GM06990 (cell line): ENCODE measurements at regions not wholly inside any gene's neighbourhood (a gene's known extent, or its start where the extent isn't known, plus 50 kb on each side); places are given as distances from the start of the nearest gene placed in this dataset.

Experiments used
- DNase-seq: peaks from one replicate; pipeline ENCODE4 v3.0.0-alpha.2; 2011; ENCODE audit not compliant: insufficient read length; ENCODE audit errors: extremely low read depth
- H3K27me3 ChIP-seq: replicated peaks from 2 replicates; pipeline ENCODE4 v1.6.0; 2011; ENCODE audit warnings: low read length; ENCODE audit not compliant: control insufficient read depth, insufficient read depth
- H3K36me3 ChIP-seq: 2 replicates; pipeline ENCODE4 v1.5.1; 2011; ENCODE audit warnings: low read length; ENCODE audit not compliant: control insufficient read depth, insufficient read depth
- H3K4me3 ChIP-seq: replicated peaks from 2 replicates; pipeline ENCODE4 v1.5.1; 2011; ENCODE audit warnings: low read depth, mild to moderate bottlenecking, control low read depth, low read length
- CTCF ChIP-seq: IDR thresholded peaks from 2 replicates; pipeline ENCODE4 v1.5.1; 2011; ENCODE audit warnings: low read length, control low read depth, mild to moderate bottlenecking, inconsistent platforms; ENCODE audit not compliant: insufficient read depth, poor library complexity, severe bottlenecking

- no peak for DNase-seq
- no peaks in the 10 kb centered on the region for H3K27me3 ChIP-seq
- H3K4me3 ChIP-seq, result no peak overlapping the region
- no peaks in the 10 kb centered on the region for H3K36me3 ChIP-seq
- TF ChIP-seq CTCF, result no peak
Observed at GRCh38 chr2:219954331-219954730, 326.9 kb downstream of the SLC4A3 start.

GRCh38 chr2:219957820-219958219 is 330.4 kb downstream of the SLC4A3 start:
- H3K4me3 ChIP-seq, result no peak overlapping the region
- no peak for TF ChIP-seq CTCF
- no peaks in the 10 kb centered on the region for H3K36me3 ChIP-seq
- DNase-seq, result no peak
- no peaks in the 10 kb centered on the region for H3K27me3 ChIP-seq

GRCh38 chr2:219958941-219959340 is 331.5 kb downstream of the SLC4A3 start:
- Histone ChIP-seq H3K36me3 (no peaks in the 10 kb centered on the region), H3K27me3 (no peaks in the 10 kb centered on the region), H3K4me3 (no peak overlapping the region)
- TF ChIP-seq CTCF, result no peak
- no peak for DNase-seq

- Histone ChIP-seq H3K27me3 (no peaks in the 10 kb centered on the region), H3K36me3 (no peaks in the 10 kb centered on the region), H3K4me3 (no peak overlapping the region)
- no peak for DNase-seq
- TF ChIP-seq CTCF, result no peak
Observed at GRCh38 chr2:219959471-219959870, 332.0 kb downstream of the SLC4A3 start.

- no peaks in the 10 kb centered on the region for H3K27me3 ChIP-seq
- H3K36me3 ChIP-seq, result no peaks in the 10 kb centered on the region
- TF ChIP-seq CTCF, result no peak
- no peak for DNase-seq
- H3K4me3 ChIP-seq, result no peak overlapping the region
Observed at GRCh38 chr2:219961947-219962498, 334.6 kb downstream of the SLC4A3 start.

GRCh38 chr2:219962801-219963200 is 335.4 kb downstream of the SLC4A3 start:
- no peak for TF ChIP-seq CTCF
- no peak overlapping the region for H3K4me3 ChIP-seq
- no peaks in the 10 kb centered on the region for H3K27me3 ChIP-seq
- H3K36me3 ChIP-seq, result no peaks in the 10 kb centered on the region
- DNase-seq, result no peak
